ENCODE measurements at regions not wholly inside any gene's neighbourhood (a gene's known extent, or its start where the extent isn't known, plus 50 kb on each side); places are given as distances from the start of the nearest gene placed in this dataset.

DNA sequence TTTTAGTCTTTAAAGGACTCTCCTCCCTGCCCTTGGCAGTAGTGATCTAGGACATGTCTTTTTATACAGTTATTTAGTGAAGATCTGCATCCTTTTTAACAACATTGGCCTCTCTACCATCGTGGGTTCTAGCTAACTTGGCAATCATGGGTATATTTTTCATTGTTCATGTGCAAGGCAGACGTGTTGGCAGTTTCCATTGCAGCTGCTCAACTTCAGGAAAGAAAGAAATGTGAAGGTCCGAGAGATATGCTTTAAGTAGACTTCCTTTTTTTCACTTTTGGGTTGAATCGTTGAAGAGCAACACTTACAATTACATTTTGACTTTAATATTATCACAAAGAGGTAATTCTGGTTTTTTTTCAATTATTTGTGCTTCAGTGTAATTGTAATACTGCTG is 172.6 kb downstream of the SATB1 start:
- Histone ChIP-seq H3K9me3 (no peaks in the 10 kb centered on the region), H3K27ac (no peak overlapping the region), H3K27me3 (ENCODE audit: insufficient read depth in 3 of 3, low read length in 2 of 3) (no peaks in the 10 kb centered on the region), H3K4me1 (no peaks in the 10 kb centered on the region), H3K36me3 (ENCODE audit: insufficient read depth in 1 of 2, low read depth in 1 of 2) (no peaks in the 10 kb centered on the region), H3K4me3 (no peak overlapping the region)
- DNase-seq (no peak), ATAC-seq (no peak)
- WGBS, 3 donors, result 28 to 41% (median 31%) methylated on average over 4 of the region's 4 CpGs
- intact Hi-C loops (cut with DNase I), result no loop called here
- TF ChIP-seq, protein P1, sequence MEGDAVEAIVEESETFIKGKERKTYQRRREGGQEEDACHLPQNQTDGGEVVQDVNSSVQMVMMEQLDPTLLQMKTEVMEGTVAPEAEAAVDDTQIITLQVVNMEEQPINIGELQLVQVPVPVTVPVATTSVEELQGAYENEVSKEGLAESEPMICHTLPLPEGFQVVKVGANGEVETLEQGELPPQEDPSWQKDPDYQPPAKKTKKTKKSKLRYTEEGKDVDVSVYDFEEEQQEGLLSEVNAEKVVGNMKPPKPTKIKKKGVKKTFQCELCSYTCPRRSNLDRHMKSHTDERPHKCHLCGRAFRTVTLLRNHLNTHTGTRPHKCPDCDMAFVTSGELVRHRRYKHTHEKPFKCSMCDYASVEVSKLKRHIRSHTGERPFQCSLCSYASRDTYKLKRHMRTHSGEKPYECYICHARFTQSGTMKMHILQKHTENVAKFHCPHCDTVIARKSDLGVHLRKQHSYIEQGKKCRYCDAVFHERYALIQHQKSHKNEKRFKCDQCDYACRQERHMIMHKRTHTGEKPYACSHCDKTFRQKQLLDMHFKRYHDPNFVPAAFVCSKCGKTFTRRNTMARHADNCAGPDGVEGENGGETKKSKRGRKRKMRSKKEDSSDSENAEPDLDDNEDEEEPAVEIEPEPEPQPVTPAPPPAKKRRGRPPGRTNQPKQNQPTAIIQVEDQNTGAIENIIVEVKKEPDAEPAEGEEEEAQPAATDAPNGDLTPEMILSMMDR (IDR thresholded peaks at IDR 0.05), result no peak

DNA sequence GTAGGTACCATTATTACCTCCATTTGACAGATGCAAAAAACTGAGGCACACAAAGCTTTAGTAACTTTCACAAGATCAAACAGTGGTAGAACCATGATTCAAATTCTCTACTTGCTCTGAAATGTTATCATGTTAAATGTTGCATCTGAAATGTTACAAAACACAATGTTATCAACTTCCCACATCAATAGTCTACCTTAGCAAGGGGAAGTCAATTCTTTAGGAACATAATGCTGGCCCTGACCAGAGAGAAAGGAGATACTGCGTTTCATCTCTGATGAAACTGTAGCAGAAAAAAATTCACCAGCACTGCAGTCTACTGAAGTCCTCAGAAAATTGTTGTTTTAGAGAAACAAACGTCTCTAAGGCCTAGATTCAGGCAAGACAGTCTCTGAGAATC is 174.1 kb downstream of the SATB1 start:
- Histone ChIP-seq H3K36me3 (ENCODE audit: insufficient read depth in 1 of 2, low read depth in 1 of 2) (no peaks in the 10 kb centered on the region), H3K27me3 (ENCODE audit: insufficient read depth in 3 of 3, low read length in 2 of 3) (no peaks in the 10 kb centered on the region), H3K9me3 (no peaks in the 10 kb centered on the region), H3K4me3 (no peak overlapping the region), H3K27ac (no peak overlapping the region), H3K4me1 (no peaks in the 10 kb centered on the region)
- WGBS, 3 donors, result 48 to 57% (median 49%) methylated on average over 2 of the region's 2 CpGs
- no peak for DNase-seq
- no peak for ATAC-seq
- TF ChIP-seq, protein P1 (IDR thresholded peaks at IDR 0.05), result no peak
- intact Hi-C loops (cut with DNase I), result no loop called here

DNA sequence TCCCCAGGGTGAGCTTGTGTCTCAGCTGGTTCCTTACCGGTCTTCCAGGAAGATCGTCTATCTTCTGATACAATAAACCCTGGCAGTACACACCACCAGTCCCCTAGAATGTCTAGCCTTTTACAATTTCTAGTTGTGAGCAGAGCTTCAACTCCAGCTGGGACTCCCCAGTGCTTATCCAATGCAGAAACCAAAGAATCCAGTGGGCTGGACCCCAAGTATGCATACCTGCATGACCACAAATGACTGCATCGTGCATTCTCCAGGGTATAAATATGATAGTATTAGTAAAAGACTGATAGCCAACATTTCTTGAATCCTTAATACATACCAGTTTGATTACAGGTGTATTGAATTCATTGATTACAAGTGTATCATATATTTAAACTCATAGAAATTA is 176.0 kb downstream of the SATB1 start:
- 80 to 86% (median 84%) methylated on average over 3 of the region's 3 CpGs for WGBS, 3 donors
- no peak for ATAC-seq

DNA sequence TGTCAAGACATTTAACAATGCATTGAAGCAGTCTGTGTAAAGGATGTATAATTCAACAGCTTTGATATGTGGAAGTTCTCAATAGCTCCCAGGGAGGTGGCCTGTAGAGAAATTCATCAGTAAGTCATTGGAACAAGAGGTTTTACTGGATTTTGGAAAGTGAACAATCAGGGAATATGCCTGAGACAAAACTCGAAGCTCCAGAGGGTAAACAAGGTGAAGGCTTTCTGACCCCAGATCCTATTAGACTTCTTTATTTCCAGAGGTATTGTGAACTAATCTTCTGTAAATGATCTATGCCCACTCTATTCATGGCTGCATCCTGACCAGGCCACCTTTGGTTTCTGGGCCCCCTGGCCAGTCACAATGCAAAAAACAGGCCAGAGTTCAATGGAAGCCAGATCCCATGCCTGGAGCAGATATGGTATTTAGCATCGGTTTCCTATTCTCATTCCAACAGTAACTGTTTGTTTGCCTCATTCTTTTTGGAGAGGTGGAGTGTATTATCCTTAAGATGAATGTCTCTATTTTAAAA is 177.3 kb downstream of the SATB1 start:
- Histone ChIP-seq H3K36me3 (ENCODE audit: insufficient read depth in 1 of 2, low read depth in 1 of 2) (no peaks in the 10 kb centered on the region), H3K27ac (no peak overlapping the region), H3K4me1 (no peaks in the 10 kb centered on the region), H3K9me3 (no peaks in the 10 kb centered on the region), H3K4me3 (no peak overlapping the region), H3K27me3 (ENCODE audit: insufficient read depth in 3 of 3, low read length in 2 of 3) (no peaks in the 10 kb centered on the region)
- no peak for DNase-seq
- 43 to 49% (median 45%) methylated on average over 2 of the region's 2 CpGs for WGBS, 3 donors
- TF ChIP-seq, protein P1 (IDR thresholded peaks at IDR 0.05), result no peak
- intact Hi-C loops (cut with DNase I), result no loop called here
- no peak for ATAC-seq

More for the DNA sequence above, 176.0 kb downstream of the SATB1 start:
- no peak overlapping the region for H3K4me3 ChIP-seq
- TF ChIP-seq, protein P1 (IDR thresholded peaks at IDR 0.05), result no peak
- intact Hi-C loops (cut with DNase I), result no loop called here
- no peak for DNase-seq
- H3K36me3 ChIP-seq (ENCODE audit: insufficient read depth in 1 of 2, low read depth in 1 of 2), result no peaks in the 10 kb centered on the region
- no peaks in the 10 kb centered on the region for H3K27me3 ChIP-seq (ENCODE audit: insufficient read depth in 3 of 3, low read length in 2 of 3)
- no peak overlapping the region for H3K27ac ChIP-seq
- no peaks in the 10 kb centered on the region for H3K9me3 ChIP-seq
- no peaks in the 10 kb centered on the region for H3K4me1 ChIP-seq

DNA sequence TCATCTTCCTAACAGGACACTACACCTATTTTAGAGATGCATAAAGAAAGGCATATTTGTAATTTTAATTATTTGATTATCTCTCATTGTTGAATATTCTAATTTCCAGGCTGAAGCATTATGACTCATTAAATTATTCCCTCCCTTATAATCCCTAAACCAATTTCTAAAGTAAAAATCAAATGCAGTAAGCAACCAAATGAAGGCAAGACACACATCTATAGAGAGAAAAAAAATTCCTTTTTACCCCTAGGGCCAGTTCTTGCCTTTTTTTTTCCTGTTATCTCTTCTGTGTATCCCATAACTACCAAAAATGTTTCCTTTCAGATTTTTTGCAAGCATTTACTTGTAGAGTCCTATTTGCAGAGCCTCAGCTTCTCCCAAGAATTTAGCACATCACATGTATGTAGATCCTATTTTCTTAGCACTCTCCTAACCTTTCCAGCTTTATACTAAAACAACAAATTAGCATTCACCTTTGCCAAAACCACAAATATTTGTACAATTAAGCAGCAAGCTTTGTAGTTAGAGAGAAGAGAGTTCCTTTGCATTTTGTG is 177.9 kb downstream of the SATB1 start:
- Histone ChIP-seq H3K4me1 (no peaks in the 10 kb centered on the region), H3K27me3 (ENCODE audit: insufficient read depth in 3 of 3, low read length in 2 of 3) (no peaks in the 10 kb centered on the region), H3K27ac (no peak overlapping the region), H3K4me3 (no peak overlapping the region), H3K36me3 (ENCODE audit: insufficient read depth in 1 of 2, low read depth in 1 of 2) (no peaks in the 10 kb centered on the region), H3K9me3 (no peaks in the 10 kb centered on the region)
- DNase-seq, result no peak
- TF ChIP-seq, protein P1 (IDR thresholded peaks at IDR 0.05), result no peak
- ATAC-seq, result no peak
- intact Hi-C loops (cut with DNase I), result no loop called here
